ENCODE measurements at regions not wholly inside any gene's neighbourhood (a gene's known extent, or its start where the extent isn't known, plus 50 kb on each side); places are given as distances from the start of the nearest gene placed in this dataset.

DNA sequence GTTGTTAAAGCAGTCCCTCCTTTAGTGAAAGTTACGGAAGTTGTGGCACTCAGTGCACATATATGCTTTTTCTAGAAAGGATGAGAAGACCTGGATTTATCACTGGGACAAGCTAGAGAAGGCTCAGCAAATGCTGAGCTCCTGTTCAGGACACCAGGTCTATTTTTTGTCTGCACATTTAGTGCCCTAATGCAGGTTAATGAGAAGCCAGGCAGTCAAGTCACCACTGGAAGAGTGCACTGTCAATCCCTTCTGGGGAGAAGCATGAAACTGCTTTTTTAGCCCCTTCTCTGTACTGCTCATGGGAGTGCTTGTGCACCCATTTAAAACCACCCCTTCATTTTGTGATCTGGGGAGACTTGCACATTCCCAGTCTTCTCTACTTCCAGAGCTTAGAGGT, 624.1 kb upstream of the USP24 start:
- TF ChIP-seq ZNF274 (IDR thresholded peaks at IDR 0.05; ENCODE audit: low read depth, low read length), result no peak
- no peak overlapping the region for H3K4me3 ChIP-seq (ENCODE audit: low read length)

DNA sequence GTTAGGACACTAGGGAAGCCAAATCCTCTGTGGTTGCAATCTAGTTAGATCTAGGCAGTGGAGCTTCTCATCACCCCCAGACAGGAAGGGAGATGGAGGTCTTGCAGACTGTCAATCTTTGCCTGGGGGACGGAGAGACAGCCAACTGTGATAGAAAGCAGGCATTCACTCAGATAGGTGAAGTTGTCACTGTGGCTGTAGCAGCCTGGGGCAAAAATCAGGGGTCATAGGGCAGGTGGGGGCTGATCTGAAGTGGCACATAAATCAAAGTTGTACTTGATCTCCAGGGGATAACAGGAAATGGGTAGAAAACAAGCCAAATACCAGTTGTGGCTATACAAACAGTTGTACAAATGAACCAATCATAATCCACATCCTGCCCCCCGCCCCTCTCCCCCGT, 620.9 kb upstream of the USP24 start:
- no peak for TF ChIP-seq ZNF274 (IDR thresholded peaks at IDR 0.05; ENCODE audit: low read depth, low read length)
- no peak overlapping the region for H3K4me3 ChIP-seq (ENCODE audit: low read length)

DNA sequence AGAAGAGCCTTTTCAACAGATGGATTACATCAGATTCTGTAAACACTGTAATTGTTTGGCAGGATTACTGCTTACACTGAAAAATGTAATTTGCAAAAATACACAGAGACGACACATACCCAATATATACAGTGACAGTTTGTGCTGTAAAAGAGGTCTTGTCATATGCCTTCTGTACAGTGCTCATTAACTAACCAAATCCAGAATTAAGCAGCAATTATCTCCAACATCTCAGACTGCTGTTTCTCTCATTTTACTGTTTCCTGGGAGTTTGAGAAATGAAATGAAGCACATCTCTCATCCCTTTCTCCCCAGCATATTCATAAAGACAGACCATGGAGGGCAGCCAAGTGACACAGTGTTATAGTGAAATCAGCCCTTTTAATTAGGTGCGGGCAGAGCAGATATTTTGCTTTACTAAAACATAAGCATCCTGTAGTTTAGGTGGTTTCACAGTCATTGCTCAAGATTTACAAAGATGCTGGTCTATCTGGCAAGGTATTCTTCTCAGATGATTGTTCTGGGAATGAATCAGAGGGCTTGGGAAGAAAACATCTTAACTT, 618.4 kb upstream of the USP24 start:
- TF ChIP-seq ZNF274 (IDR thresholded peaks at IDR 0.05; ENCODE audit: low read depth, low read length), result no peak
- H3K4me3 ChIP-seq (ENCODE audit: low read length), result no peak overlapping the region

DNA sequence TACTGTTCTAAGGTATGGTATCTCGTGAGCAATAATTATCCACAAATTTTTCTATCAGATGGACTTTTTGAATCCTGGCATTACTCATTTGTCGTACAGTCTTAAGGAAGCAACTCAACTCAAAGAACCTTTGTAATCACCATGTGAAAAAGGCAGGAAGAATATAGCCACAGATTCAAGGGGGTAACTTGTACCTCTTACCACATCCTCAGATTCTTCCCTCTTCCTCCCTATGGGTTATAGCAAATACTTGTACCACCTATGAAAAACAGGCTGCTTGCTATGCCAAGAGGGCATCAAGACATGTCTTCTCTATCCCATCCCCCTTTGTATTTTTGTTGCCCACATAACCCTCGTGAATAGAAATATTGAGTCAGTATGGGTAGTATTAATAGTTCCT, 616.6 kb upstream of the USP24 start:
- no peak for TF ChIP-seq ZNF274 (IDR thresholded peaks at IDR 0.05; ENCODE audit: low read depth, low read length)
- no peak overlapping the region for H3K4me3 ChIP-seq (ENCODE audit: low read length)

DNA sequence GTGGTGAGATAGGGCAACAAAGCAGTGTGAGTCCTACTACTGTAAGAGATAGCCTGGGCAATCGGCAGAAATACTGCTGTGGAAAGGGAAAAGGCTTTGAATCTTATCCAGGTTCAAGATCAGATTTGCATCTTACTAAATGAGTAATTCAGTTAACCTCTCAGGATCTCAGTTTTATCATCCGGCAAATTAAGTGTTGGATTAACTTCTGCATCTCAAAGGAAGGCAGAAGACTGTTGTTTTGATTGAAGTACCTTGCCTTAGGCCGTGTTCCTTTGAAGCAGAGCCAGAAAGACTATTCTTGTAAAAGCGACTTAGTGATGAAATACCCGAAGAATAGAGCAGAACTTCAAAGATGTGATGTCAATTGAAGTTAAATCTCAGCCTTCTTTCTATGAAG, 612.9 kb upstream of the USP24 start:
- H3K4me3 ChIP-seq (ENCODE audit: low read length), result no peak overlapping the region
- TF ChIP-seq ZNF274 (IDR thresholded peaks at IDR 0.05; ENCODE audit: low read depth, low read length), result no peak

DNA sequence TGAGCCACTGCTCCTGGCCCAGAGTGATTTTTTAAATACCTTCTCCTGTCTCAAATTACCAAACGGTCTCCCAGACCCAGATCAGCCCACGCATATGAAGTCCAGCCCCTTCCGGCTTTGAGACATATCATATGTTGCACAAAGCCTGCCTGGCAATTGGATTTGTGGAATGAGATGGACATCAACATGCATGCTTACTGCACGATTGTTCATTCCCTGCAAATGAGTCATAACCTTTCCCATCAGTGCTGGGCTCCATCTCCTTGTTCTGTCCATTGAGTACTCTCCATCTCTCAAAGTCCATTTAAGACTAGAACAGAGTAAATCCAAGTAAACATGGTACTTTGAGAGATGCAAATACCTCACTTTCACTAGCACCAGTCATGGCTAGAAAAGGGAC, 612.2 kb upstream of the USP24 start:
- no peak for TF ChIP-seq ZNF274 (IDR thresholded peaks at IDR 0.05; ENCODE audit: low read depth, low read length)
- no peak overlapping the region for H3K4me3 ChIP-seq (ENCODE audit: low read length)

DNA sequence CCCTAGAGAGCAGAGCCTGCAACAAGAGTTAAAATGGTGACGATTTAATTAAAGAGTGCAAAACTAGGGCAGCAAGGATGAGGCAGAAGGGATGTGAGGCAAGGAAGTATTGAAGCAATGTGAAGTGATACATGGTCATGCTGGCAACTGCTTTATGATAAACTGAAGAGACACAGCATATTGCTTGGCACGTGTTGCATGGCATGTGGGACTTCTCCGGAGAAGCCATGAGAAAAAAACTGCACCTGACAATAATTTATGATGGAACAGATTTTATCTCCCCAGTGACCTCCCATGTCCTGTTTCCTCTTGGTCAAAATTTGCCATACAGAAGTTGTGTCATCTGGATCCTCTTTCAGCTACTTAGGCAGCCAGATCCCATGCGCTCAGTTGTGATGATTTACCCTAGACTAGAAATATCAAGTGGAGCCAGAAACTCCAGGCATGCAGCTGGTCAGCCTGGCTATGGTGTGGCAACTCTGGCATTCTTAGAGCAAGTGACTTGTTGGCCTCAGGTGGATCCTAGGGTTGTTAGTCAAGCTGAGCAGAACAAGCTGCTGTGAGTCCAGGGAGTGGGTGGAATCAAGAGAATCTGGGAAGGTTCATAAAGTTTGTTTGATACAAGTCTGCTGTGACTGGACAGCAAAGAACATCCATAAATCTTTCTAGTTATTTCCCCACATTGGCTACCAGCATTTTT, 611.4 kb upstream of the USP24 start:
- no peak for TF ChIP-seq ZNF274 (IDR thresholded peaks at IDR 0.05; ENCODE audit: low read depth, low read length)
- no peak overlapping the region for H3K4me3 ChIP-seq (ENCODE audit: low read length)

DNA sequence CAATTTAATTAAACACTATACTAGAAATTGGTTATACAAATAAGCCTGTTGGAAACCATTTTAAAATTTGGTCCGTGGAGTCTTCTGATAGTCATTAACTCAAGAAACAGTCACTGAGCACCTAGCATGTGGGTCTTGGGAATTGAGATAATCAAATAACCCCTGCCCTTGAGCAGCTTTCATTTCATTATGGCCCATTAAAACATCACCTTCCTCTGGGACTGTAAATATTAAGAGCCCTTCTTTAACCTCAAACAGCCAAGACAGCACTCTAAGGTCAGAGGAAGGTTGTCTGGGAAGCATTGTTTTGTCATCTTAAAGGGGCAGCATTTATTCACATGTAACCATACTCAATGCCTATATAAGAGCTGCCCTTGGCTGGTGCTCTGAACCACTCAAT, 610.3 kb upstream of the USP24 start:
- no peak for TF ChIP-seq ZNF274 (IDR thresholded peaks at IDR 0.05; ENCODE audit: low read depth, low read length)
- H3K4me3 ChIP-seq (ENCODE audit: low read length), result no peak overlapping the region

DNA sequence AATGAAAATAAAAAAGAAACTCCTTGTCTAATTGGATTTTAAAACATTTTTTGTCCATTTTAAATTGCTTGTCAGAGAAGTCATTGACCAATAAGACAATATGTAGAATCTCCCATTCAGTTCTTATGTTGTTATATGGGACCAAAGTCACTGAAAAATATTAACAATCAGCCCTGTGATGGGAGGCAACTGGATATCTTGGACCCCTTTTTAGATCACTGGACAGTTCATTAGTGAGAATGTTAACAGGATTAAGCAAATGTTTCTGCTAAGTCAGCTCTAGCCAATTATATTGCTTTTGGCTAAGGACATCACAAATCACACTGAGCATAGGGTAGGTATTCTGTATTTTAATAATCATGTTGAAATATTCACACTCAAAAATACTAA, 609.1 kb upstream of the USP24 start:
- TF ChIP-seq ZNF274 (IDR thresholded peaks at IDR 0.05; ENCODE audit: low read depth, low read length), result no peak
- no peak overlapping the region for H3K4me3 ChIP-seq (ENCODE audit: low read length)

DNA sequence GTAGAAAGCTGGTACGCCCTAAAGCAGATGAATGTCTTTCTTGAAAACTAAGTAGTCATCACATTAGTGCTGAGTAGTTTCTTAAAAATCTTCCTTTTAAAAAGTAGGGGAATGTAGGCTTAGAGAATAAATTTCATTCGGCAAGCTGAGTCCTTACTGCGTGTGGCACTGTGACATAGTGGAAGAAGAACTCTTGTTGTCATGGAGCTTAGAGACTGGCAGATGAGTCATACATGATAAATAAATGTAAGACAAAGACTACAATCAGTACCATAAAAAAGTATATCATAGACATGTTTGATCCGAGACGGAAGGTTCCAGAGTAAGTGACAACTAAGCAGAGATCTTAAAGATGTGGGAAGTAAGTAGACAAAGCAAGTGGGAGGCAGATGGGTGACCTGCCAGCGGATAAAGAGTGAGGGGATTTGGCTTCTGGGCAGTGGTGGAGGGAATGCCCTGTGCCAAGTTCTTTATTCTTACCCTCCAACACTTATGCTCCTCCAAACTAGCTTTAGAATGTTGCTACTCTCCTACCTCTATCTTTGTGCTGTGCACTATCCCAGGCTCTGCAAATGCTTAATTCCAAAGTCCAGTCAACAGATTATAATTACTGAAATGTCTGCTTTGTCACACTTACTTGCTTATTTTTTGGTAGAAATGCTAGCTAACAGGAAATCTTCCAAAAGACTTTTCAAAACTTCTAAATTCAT, 608.5 kb upstream of the USP24 start:
- H3K4me3 ChIP-seq (ENCODE audit: low read length), result no peak overlapping the region
- no peak for TF ChIP-seq ZNF274 (IDR thresholded peaks at IDR 0.05; ENCODE audit: low read depth, low read length)

DNA sequence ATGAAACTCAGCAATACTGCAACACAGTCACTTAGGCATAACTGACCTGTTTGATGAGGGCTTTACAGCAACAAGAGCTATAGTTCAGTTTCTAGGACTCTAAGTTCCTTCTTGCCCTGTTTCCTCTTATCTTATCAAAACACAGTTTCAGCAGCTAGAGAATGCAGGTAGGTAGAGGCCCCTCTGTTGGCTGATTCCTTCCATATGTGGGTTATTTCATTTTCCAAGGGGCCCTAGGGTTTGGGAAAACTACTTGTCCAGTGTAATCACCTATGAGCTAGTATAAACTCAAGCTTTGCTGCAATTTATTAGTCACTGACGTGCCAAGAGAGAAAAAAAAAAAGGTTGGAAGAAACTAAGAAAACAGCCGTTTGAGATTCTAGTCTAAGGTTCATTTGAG, 607.7 kb upstream of the USP24 start:
- no peak overlapping the region for H3K4me3 ChIP-seq (ENCODE audit: low read length)
- TF ChIP-seq ZNF274 (IDR thresholded peaks at IDR 0.05; ENCODE audit: low read depth, low read length), result no peak

DNA sequence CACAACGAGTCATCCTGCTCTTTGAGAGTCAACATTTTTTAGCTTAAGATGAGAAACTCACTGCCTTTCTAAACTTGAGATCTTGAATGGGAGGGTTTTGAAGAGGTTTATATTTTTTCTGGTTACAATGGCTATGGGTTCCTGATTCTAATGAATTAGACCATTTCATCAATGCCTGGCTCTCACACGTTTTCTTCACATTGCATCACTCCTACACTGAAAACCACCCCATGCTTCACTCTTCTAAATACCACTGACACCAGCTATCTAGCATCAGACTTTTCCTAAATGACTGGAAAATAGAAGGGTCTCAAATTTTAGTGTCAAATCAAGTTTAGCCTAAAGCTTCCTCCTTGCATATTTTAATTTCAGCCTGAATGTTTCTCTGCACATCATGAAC, 606.1 kb upstream of the USP24 start:
- no peak overlapping the region for H3K4me3 ChIP-seq (ENCODE audit: low read length)
- no peak for TF ChIP-seq ZNF274 (IDR thresholded peaks at IDR 0.05; ENCODE audit: low read depth, low read length)

DNA sequence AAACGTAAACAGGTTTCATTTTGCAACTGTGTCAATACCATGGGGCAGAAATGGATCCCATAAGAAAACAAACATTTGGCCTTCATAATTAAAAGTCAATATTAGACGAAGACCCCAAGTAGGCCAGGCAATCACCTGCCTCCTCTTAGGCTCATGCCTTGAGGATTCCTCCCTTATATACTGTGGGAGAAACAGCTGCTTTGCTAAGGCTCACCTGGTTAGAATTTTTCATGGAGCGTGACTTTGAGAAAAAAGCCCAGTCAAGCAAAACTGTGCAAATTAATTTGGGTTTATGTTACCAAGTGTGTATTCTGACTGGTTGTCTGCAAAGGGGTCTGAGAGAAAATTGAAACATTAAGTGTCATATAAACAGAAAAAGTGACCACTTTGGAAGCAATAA, 605.3 kb upstream of the USP24 start:
- TF ChIP-seq ZNF274 (IDR thresholded peaks at IDR 0.05; ENCODE audit: low read depth, low read length), result no peak

DNA sequence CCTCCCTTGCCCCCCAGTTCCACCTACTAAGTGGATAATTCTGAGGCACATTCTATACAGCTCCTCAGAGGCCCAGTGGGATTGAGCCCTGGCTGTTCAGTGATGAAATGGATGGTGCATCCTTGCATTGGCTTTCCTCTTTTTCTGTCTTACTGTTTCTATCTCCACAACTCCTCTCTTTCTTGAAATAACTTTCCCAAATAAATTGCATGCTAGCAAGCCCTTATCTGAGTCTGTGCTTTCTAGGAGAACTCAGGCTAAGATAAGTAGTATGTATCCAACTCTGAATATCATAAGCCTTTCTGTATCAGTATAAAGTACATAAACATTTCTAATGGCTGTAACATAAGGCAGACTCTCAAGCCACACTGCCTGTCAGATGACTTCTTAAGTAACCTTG, 603.8 kb upstream of the USP24 start:
- no peak for TF ChIP-seq ZNF274 (IDR thresholded peaks at IDR 0.05; ENCODE audit: low read depth, low read length)
- H3K4me3 ChIP-seq (ENCODE audit: low read length), result no peak overlapping the region

More for the DNA sequence above, 605.3 kb upstream of the USP24 start:
- H3K4me3 ChIP-seq (ENCODE audit: low read length), result no peak overlapping the region

All from GM08714 (cell line).